ENCODE measurements at regions not wholly inside any gene's neighbourhood (a gene's known extent, or its start where the extent isn't known, plus 50 kb on each side); places are given as distances from the start of the nearest gene placed in this dataset.

GRCh38 chr5:29170599-29170998, 2022.9 kb upstream of the CDH6 start:
- no peak for TF ChIP-seq CTCF (IDR thresholded peaks at IDR 0.05)
- TF ChIP-seq POLR2A (IDR thresholded peaks at IDR 0.05), result no peak
- no peak for TF ChIP-seq POLR2AphosphoS5 (IDR thresholded peaks at IDR 0.05)
